ENCODE measurements at regions not wholly inside any gene's neighbourhood (a gene's known extent, or its start where the extent isn't known, plus 50 kb on each side); places are given as distances from the start of the nearest gene placed in this dataset.

- peak; percentile 71 for DNase-seq (ENCODE audit: low spot score)
These were observed 277.4 kb upstream of the SOX5 start for GRCh38 chr12:24226745-24227350.

- DNase-seq (ENCODE audit: low spot score) = no peak
These were observed 274.9 kb upstream of the SOX5 start for GRCh38 chr12:24224401-24224800.

GRCh38 chr12:24223926-24224325 lies 274.5 kb upstream of the SOX5 start:
- DNase-seq (ENCODE audit: low spot score) = no peak

- DNase-seq (ENCODE audit: low spot score) = peak; percentile 37
These were observed 273.5 kb upstream of the SOX5 start for GRCh38 chr12:24222968-24223367.

GRCh38 chr12:24212496-24212895 lies 263.0 kb upstream of the SOX5 start:
- DNase-seq (ENCODE audit: low spot score) = no peak

- DNase-seq (ENCODE audit: low spot score) = no peak
These were observed 257.2 kb upstream of the SOX5 start for GRCh38 chr12:24206621-24207020.

- no peak for DNase-seq (ENCODE audit: low spot score)
These were observed 251.9 kb upstream of the SOX5 start for GRCh38 chr12:24201258-24201970.

- no peak for DNase-seq (ENCODE audit: low spot score)
These were observed 250.5 kb upstream of the SOX5 start for GRCh38 chr12:24200010-24200409.

- no peak for DNase-seq (ENCODE audit: low spot score)
These were observed 249.6 kb upstream of the SOX5 start for GRCh38 chr12:24198936-24199671.

- DNase-seq (ENCODE audit: low spot score) = peak; percentile 28
These were observed 248.6 kb upstream of the SOX5 start for GRCh38 chr12:24198070-24198469.

GRCh38 chr12:24197532-24197931 lies 248.1 kb upstream of the SOX5 start:
- peak; percentile 7 for DNase-seq (ENCODE audit: low spot score)

GRCh38 chr12:24195063-24195462 lies 245.6 kb upstream of the SOX5 start:
- no peak for DNase-seq (ENCODE audit: low spot score)

GRCh38 chr12:24191117-24191516 lies 241.6 kb upstream of the SOX5 start:
- DNase-seq (ENCODE audit: low spot score) = no peak

- no peak for DNase-seq (ENCODE audit: low spot score)
These were observed 236.3 kb upstream of the SOX5 start for GRCh38 chr12:24185782-24186181.

GRCh38 chr12:24177889-24178288 lies 228.4 kb upstream of the SOX5 start:
- DNase-seq (ENCODE audit: low spot score) = no peak

GRCh38 chr12:24175929-24176328 lies 226.5 kb upstream of the SOX5 start:
- no peak for DNase-seq (ENCODE audit: low spot score)

- no peak for DNase-seq (ENCODE audit: low spot score)
These were observed 225.8 kb upstream of the SOX5 start for GRCh38 chr12:24175284-24175683.

- no peak for DNase-seq (ENCODE audit: low spot score)
These were observed 223.6 kb upstream of the SOX5 start for GRCh38 chr12:24173067-24173466.

GRCh38 chr12:24172773-24173066 lies 223.2 kb upstream of the SOX5 start:
- no peak for DNase-seq (ENCODE audit: low spot score)

- no peak for DNase-seq (ENCODE audit: low spot score)
These were observed 222.7 kb upstream of the SOX5 start for GRCh38 chr12:24172031-24172772.

- no peak for DNase-seq (ENCODE audit: low spot score)
These were observed 205.6 kb upstream of the SOX5 start for GRCh38 chr12:24155042-24155441.

GRCh38 chr12:24153079-24153478 lies 203.6 kb upstream of the SOX5 start:
- no peak for DNase-seq (ENCODE audit: low spot score)

GRCh38 chr12:24152270-24152669 lies 202.8 kb upstream of the SOX5 start:
- DNase-seq (ENCODE audit: low spot score) = no peak
